Right atrium auricular region (tissue), 2 donors: ENCODE measurements at regions not wholly inside any gene's neighbourhood (a gene's known extent, or its start where the extent isn't known, plus 50 kb on each side); places are given as distances from the start of the nearest gene placed in this dataset.

ENCODE experiments used
- DNase-seq: peaks from one replicate; pipeline ENCODE4 v3.0.0-alpha.2; 2019; ENCODE audit warnings: low spot score
- H3K27ac ChIP-seq, 2 donors: fragments of 200-600 bp; sonication (generic); 1 replicate in 1 of 2; 2 replicates in 1 of 2; pipeline ENCODE4 v1.5.1; 2016 to 2019
- H3K27me3 ChIP-seq, 2 donors: fragments of 200-600 bp; sonication (generic); one replicate each; pipeline versions ENCODE4 v1.5.1 to v1.6.0; 2017 to 2019
- H3K36me3 ChIP-seq: fragments of 200-600 bp; sonication (generic); one replicate; pipeline ENCODE4 v1.5.1; 2016
- H3K4me1 ChIP-seq, 2 donors: fragments of 200-600 bp; sonication (generic); one replicate each; pipeline versions ENCODE4 v1.5.1 to v1.6.0; 2017 to 2019
- H3K4me3 ChIP-seq, 2 donors: fragments of 200-600 bp; sonication (generic); 1 replicate in 1 of 2; 2 replicates in 1 of 2; pipeline ENCODE4 v1.5.1; 2017 to 2019; ENCODE audit warnings: mild to moderate bottlenecking in 1 of 2, moderate library complexity in 1 of 2
- H3K9me3 ChIP-seq, 2 donors: fragments of 200-600 bp; sonication (generic); one replicate each; pipeline ENCODE4 v1.5.1; 2019
- TF ChIP-seq, protein P1 (sequence below), 2 donors: fragments of 200-600 bp; sonication (generic); IDR thresholded peaks; one replicate each; pipeline ENCODE4 v1.5.1; 2019; ENCODE audit warnings: antibody characterized with exemption in 2 of 2

- H3K4me1 ChIP-seq = no peaks in the 10 kb centered on the region
- no peak overlapping the region for H3K4me3 ChIP-seq
- no peaks in the 10 kb centered on the region for H3K36me3 ChIP-seq
- no peaks in the 10 kb centered on the region for H3K27me3 ChIP-seq
- no peak overlapping the region for H3K27ac ChIP-seq
- no peak for DNase-seq
- no peaks in the 10 kb centered on the region for H3K9me3 ChIP-seq
- TF ChIP-seq, protein P1, sequence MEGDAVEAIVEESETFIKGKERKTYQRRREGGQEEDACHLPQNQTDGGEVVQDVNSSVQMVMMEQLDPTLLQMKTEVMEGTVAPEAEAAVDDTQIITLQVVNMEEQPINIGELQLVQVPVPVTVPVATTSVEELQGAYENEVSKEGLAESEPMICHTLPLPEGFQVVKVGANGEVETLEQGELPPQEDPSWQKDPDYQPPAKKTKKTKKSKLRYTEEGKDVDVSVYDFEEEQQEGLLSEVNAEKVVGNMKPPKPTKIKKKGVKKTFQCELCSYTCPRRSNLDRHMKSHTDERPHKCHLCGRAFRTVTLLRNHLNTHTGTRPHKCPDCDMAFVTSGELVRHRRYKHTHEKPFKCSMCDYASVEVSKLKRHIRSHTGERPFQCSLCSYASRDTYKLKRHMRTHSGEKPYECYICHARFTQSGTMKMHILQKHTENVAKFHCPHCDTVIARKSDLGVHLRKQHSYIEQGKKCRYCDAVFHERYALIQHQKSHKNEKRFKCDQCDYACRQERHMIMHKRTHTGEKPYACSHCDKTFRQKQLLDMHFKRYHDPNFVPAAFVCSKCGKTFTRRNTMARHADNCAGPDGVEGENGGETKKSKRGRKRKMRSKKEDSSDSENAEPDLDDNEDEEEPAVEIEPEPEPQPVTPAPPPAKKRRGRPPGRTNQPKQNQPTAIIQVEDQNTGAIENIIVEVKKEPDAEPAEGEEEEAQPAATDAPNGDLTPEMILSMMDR (IDR thresholded peaks at IDR 0.05) = no peak
These were observed 176.5 kb downstream of the RAP2B start for GRCh38 chr3:153338487-153338886.

DNA sequence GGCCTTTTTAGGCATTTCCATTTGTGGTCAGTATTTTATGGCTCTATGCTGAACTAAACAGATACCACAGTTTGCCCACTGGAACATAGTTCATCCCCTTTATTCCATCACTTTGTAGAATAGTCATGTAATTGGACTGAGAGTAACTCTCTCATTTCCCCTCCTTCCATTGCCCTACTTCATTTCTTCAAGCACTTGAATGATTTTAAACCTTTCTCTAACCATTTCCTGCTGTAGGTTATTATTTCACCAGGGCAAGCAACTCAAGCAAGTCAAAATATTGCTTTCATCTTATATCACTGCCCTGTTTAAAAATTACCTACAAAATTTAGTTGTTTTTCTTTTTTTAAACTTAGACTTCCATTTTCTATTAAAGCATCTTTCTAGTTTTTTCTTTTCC, 177.0 kb downstream of the RAP2B start:
- Histone ChIP-seq H3K36me3 (no peaks in the 10 kb centered on the region), H3K4me3 (no peak overlapping the region), H3K27ac (no peak overlapping the region), H3K9me3 (no peaks in the 10 kb centered on the region), H3K4me1 (no peaks in the 10 kb centered on the region), H3K27me3 (no peaks in the 10 kb centered on the region)
- no peak for DNase-seq
- TF ChIP-seq, protein P1 (IDR thresholded peaks at IDR 0.05) = no peak

DNA sequence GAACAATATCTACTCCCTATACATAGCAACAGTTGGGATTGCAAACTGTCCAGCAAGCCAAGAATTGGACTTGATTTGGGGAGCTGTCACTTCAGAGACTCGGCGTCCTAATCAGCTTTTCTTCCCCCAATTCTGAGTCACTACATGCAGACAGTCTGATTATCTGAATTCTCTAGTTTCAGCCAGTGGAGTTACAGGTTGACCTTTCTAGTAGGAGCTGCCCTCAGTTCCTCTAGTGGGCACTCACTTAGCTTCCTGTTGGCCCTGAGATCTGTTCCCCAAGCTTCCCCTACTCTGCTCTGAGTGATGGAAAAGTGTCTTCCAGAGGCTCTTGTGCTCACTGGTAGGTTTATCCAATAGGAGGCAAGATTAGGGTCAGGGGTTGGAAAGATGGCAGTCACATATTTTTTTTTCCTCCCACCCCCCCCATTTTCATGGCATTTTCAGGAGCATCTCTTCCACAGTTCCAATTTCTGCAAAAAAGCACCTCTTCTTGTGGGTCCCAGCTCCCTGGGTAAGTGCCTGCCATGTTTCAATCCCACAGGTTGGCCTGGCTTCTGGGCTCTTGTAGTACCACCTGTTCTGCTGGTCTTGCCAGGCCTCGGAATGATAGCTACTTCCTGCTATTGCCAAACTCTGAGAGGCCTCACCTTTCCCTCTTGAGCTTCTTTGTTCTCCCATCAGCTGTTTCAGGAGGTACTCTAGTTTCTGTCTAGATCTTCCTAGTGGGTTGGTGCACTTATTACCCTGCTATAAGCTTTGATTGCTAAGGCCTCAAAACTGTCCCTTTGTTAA, 182.2 kb downstream of the RAP2B start:
- no peaks in the 10 kb centered on the region for H3K36me3 ChIP-seq
- no peak for DNase-seq
- no peaks in the 10 kb centered on the region for H3K4me1 ChIP-seq
- H3K27me3 ChIP-seq = no peaks in the 10 kb centered on the region
- H3K4me3 ChIP-seq = no peak overlapping the region
- TF ChIP-seq, protein P1 (IDR thresholded peaks at IDR 0.05) = no peak
- H3K9me3 ChIP-seq = peaks cover 0 to 3% of the 10 kb centered on the region in 2 donors
- no peak overlapping the region for H3K27ac ChIP-seq

GRCh38 chr3:153348457-153349107, 186.6 kb downstream of the RAP2B start:
- Histone ChIP-seq H3K4me1 (no peaks in the 10 kb centered on the region), H3K27ac (no peak overlapping the region), H3K36me3 (no peaks in the 10 kb centered on the region), H3K4me3 (no peak overlapping the region), H3K9me3 (peaks cover 0 to 3% of the 10 kb centered on the region in 2 donors), H3K27me3 (no peaks in the 10 kb centered on the region)
- no peak for DNase-seq
- TF ChIP-seq, protein P1 (IDR thresholded peaks at IDR 0.05) = no peak

DNA sequence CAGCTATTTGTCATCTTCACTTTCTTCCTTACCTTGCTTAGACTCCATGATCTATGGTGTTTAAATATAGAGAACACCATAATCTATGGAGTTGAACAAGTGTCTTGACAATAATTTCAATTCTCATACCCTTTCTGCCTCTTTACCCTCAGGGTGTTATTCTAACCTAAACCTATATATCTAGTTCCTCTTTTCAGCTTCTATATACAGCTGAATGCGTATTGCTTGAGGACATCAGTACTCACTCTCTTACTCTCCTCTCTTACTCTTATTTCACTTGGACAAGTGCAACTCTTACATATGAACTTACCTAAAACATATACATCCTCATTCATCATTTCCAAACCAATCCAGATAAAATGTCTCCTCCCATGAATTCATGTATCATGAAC, 187.1 kb downstream of the RAP2B start:
- no peaks in the 10 kb centered on the region for H3K27me3 ChIP-seq
- H3K4me1 ChIP-seq = no peaks in the 10 kb centered on the region
- H3K36me3 ChIP-seq = no peaks in the 10 kb centered on the region
- H3K27ac ChIP-seq = no peak overlapping the region
- no peak overlapping the region for H3K4me3 ChIP-seq
- DNase-seq = no peak
- TF ChIP-seq, protein P1 (IDR thresholded peaks at IDR 0.05) = no peak
- H3K9me3 ChIP-seq = peaks cover 0 to 3% of the 10 kb centered on the region in 2 donors
